ENCODE measurements at regions not wholly inside any gene's neighbourhood (a gene's known extent, or its start where the extent isn't known, plus 50 kb on each side); places are given as distances from the start of the nearest gene placed in this dataset.
"Not testable (repeated sequence)": the region's sequence is repeated elsewhere in the genome, so short reads cannot be mapped to it uniquely, and the experiment has no call there.

- DNase-seq (ENCODE audit: low read depth): no peak
These were observed 447.1 kb downstream of the PTPRU start for GRCh38 chr1:29683472-29683871.

DNA sequence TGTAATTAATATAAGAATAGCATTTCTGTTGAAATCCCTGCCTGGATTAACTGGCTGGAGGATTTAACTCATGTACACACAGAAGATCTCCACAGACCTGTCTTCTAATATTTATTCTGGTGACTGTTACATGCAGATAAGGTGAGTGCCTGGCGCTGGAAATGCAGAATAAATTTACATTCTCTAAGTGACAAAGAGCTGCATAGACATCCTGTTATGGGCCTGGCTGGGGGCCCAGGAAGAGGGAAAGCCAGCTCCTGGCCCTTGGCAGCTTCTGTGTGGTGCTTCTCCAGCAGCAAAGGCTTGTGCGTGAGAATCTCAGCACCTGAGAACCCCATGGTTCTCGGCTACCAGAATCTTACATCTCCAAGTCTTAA lies 446.6 kb downstream of the PTPRU start:
- no peak for DNase-seq (ENCODE audit: low read depth)

GRCh38 chr1:29682171-29682918 lies 446.0 kb downstream of the PTPRU start:
- no peak for DNase-seq (ENCODE audit: low read depth)

GRCh38 chr1:29681416-29681815 lies 445.1 kb downstream of the PTPRU start:
- DNase-seq (ENCODE audit: low read depth): not testable (repeated sequence)

DNA sequence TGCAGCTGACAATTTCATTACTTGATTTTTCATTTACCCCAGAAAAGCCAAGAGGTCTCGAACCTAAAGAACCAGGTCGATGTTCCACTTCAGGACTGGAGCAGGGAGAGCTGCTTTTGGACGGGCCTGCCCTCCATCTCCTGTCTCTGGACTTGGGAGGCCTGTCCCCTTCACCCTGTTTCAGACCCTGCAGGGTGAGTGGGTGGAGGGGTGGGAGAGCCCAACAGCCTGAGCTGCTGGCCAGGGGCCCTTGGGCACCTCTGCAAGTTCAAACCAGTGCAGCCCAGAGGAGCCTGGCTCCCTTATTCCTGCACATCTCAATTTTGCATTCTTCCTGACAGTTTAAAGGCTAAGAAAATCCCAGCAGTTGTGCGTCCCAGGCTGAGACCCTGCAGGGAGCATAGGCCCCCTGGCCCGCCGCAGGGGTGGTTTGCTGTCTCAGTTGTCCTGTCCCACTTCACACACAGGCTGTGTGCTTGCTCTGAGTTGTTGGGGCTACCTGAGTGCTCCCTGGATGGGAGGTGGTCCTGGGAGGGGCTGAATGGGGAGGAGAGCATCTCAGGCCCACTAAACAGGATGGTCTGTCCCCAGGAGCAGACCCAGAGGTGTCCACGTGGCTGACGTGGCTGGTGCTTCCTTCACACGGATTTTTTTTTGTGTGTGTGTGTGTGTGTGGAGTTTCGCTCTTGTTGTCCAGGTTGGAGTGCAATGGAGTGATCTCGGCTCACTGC lies 443.7 kb downstream of the PTPRU start:
- no peak for DNase-seq (ENCODE audit: low read depth)

DNA sequence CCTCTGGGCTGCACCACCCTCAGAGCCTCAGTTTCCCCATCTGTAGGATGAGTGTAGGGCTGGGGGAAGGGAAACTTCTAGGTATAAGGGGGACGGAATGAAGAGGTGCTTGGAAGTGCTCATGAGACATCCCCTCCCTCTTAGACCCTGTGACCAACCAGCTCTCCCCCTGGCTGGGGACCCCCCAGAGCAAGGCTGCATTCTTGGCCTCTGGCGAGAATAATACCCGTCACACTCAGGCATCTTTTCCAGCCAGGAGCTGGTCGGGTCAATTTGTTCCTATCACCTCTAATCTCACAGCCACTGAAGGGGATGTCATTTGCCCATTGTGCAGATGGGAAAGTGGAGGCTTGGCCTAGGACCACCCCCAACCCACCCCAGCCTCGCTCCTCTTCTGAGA lies 443.0 kb downstream of the PTPRU start:
- DNase-seq (ENCODE audit: low read depth): no peak

GRCh38 chr1:29677028-29678024 lies 441.0 kb downstream of the PTPRU start:
- DNase-seq (ENCODE audit: low read depth): no peak

GRCh38 chr1:29676496-29676895 lies 440.2 kb downstream of the PTPRU start:
- no peak for DNase-seq (ENCODE audit: low read depth)

DNA sequence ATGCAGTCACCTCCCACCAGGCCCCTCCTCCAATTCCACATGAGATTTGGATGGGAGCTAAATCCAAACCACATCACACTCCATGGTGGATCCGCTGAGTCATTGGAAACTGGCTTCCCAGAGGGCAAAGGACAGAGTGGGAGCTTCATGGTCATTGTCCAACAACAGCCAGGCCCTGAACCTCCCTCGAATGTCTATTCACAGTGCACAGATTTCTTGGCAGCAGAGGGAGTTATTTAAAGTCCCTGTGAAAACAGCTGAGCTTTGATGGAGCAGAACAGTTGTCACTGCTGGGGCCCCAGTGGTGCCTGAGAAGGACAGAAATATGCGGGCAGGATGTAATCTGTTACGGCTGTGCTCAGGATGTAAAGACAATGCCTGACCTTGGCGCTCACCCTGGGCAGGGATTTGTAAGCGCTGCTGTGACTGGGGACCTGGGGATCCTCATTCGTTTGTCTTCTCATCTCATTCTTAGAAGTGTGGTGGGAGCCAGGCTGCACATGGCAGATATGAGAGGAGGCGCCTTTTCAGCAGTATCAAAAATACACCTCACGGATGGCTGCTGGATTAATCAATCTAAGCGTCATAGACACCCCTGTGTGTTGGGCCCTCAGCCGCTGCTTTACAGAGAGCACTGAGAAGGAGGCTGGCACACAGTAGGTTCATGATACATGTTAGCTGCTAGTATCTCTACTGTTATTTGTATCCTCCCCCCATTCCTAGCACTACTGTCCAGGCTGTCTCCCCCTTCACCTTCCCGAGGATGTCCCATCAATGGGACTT lies 439.4 kb downstream of the PTPRU start:
- no peak for DNase-seq (ENCODE audit: low read depth)

DNA sequence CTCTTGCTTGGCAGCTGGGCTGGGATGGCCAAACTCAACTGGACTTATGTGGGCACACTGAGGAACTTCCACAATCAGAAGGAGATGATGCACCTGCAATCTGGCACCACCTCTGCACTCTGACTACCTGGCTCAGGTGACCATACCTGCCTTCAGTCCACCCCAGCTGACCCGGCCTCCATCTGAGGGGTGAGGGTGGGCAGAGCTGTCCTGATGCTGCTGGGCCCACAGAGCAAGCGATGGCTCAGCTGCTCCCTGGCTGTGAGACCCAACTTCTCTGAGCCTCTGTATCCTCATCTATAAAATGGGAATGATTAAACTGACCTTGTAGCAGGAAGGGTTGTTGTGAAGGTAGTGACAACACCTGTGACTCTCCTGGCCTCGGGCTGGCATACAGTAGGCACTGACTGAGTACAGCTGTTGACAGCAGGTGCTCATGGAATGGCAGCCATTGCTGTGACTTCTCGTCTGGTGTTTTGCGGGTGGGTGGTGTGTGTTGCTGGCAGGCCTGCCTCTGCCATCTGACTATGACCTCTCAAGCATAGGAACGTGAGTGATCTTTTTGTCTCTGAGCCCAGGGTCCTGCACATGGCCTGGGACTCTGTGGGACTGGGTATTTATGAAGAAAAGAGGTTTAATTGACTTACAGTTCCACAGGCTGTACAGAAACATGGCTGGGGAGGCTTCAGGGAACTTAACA lies 438.5 kb downstream of the PTPRU start:
- DNase-seq (ENCODE audit: low read depth): no peak

GRCh38 chr1:29673669-29674626 lies 437.6 kb downstream of the PTPRU start:
- DNase-seq (ENCODE audit: low read depth): no peak

DNA sequence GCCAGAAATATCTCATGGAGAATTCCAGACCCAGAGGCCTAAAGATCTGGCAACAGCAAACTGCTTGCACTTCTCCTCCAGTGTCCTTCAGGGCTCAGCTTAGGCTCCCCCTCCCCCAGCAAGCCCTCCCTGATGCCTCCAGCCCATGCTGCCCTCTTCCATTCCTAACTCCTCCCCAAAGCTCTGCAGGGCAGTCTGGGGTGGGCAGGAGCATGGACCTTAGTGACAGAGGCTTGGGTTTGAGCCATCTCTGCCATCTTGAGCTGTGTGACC lies 436.8 kb downstream of the PTPRU start:
- no peak for DNase-seq (ENCODE audit: low read depth)

GRCh38 chr1:29672416-29673227 lies 436.3 kb downstream of the PTPRU start:
- no peak for DNase-seq (ENCODE audit: low read depth)

DNA sequence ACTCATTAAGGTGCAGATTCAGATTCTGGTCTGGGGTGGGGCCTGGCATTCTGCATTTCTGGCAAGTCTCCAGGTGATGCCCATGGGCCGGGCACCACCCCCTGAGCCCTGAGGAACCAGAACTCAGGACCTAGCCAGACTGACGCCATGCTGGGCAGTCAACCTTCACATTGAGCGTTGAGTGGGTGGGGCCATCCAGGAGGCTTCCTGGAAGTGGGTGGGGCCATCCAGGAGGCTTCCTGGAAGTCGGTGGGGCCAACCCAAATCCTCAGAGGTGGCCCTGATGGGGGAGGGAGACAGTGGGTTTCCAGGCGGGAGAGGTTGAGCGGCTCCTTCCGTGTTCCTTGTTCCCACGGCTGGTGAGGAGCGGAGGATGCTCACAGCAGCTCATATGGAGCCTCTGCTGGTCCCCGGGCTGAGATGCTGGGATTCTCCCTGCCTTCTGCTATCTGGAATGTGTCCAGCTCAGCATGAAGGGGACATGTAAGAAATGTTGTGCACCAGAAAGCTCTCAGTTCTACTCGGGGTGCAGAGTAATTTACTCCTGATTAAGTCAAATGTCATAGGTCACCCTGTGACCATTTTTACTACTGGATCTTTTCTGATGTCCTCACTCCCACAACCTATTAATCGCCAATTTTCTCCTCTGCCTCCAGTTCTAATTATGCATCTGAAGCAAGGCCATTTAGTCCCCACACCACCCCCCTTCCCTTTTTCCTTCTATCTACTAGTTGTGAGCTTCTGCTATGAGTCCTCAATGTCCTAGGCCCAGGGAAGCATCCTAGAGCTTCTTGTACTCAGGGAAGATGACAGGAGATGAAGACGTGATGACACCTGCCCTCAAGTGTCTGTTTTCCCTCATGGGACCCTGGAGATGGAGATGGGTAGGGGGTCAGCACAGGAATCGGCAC lies 435.4 kb downstream of the PTPRU start:
- no peak for DNase-seq (ENCODE audit: low read depth)

- DNase-seq (ENCODE audit: low read depth): no peak
These were observed 434.4 kb downstream of the PTPRU start for GRCh38 chr1:29670752-29671151.

- no peak for DNase-seq (ENCODE audit: low read depth)
These were observed 433.6 kb downstream of the PTPRU start for GRCh38 chr1:29669912-29670311.

GRCh38 chr1:29669158-29669871 lies 433.0 kb downstream of the PTPRU start:
- no peak for DNase-seq (ENCODE audit: low read depth)

All from fibroblast of gingiva (primary cell).